Effector memory CD4-positive, alpha-beta T cell (primary cell): ENCODE measurements at regions not wholly inside any gene's neighbourhood (a gene's known extent, or its start where the extent isn't known, plus 50 kb on each side); places are given as distances from the start of the nearest gene placed in this dataset.
"Not testable (repeated sequence)": the region's sequence is repeated elsewhere in the genome, so short reads cannot be mapped to it uniquely, and the experiment has no call there.

Experiments
- DNase-seq, 3 donors: peaks; one replicate each; pipeline ENCODE4 v3.0.0-alpha.2; 2020
- H3K27ac ChIP-seq: 2 replicates; pipeline ENCODE4 v1.7.0; 2013; ENCODE audit warnings: mild to moderate bottlenecking, low read length, moderate library complexity; ENCODE audit not compliant: insufficient read depth, poor library complexity, severe bottlenecking
- H3K27me3 ChIP-seq: replicated peaks from 2 replicates; pipeline ENCODE4 v1.7.0; 2013; ENCODE audit warnings: mild to moderate bottlenecking, low read length; ENCODE audit not compliant: insufficient read depth, control insufficient read depth, poor library complexity, severe bottlenecking
- H3K36me3 ChIP-seq: 2 replicates; pipeline ENCODE4 v1.7.0; 2013; ENCODE audit warnings: mild to moderate bottlenecking, low read length, moderate library complexity; ENCODE audit not compliant: control insufficient read depth, insufficient read depth
- H3K4me1 ChIP-seq: 2 replicates; pipeline ENCODE4 v1.7.0; 2013; ENCODE audit warnings: low read length, mild to moderate bottlenecking; ENCODE audit not compliant: control insufficient read depth, insufficient read depth, poor library complexity, severe bottlenecking
- H3K4me3 ChIP-seq: 2 replicates; pipeline ENCODE4 v1.7.0; 2013; ENCODE audit warnings: low read length, low read depth, mild to moderate bottlenecking; ENCODE audit not compliant: insufficient read depth, poor library complexity, severe bottlenecking
- H3K9me3 ChIP-seq: 2 replicates; pipeline ENCODE4 v1.7.0; 2013; ENCODE audit warnings: mild to moderate bottlenecking, low read length, moderate library complexity; ENCODE audit not compliant: control insufficient read depth

DNA sequence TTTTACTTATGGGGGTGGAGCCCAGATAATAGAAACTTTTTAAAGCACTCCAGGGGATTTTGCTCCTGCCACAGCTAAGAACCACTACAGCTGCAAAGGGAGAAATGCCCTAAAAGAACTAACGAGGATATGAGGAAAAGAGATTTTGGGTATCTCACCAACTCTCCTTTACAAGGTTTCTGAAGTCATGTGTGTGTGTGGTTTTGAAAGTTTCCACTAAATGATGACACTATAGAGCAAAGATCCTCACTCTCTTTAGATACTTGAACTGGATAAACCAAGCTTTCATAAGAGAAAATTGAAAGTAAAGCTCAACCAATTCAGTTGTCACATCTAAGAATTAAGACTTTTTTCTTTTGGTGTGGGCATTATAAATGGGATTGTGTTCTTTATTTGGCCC lies 455.3 kb upstream of the ALCAM start:
- no peaks in the 10 kb centered on the region for H3K9me3 ChIP-seq
- H3K27ac ChIP-seq, result no peak overlapping the region
- no peaks in the 10 kb centered on the region for H3K27me3 ChIP-seq
- no peaks in the 10 kb centered on the region for H3K36me3 ChIP-seq
- H3K4me1 ChIP-seq, result no peaks in the 10 kb centered on the region
- no peak for DNase-seq
- no peak overlapping the region for H3K4me3 ChIP-seq

DNA sequence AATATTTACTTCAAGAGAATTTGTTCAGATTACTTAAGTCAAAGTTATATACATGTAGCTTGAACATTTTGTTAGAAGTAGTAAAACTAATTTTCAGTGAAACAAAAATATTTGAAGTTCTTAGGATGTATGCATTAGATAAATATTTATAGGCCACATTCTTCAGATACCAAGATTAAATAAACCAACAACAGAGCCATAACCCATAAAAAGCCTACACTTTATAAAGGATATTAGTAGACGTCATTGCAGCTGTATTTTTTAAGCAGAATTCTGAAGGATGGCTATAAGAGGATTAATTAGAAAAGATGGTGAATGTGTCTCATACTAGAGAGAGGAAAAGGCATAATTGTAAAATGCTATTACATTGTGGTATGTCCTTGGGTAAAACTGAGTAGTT lies 449.7 kb upstream of the ALCAM start:
- H3K4me3 ChIP-seq, result no peak overlapping the region
- DNase-seq, result no peak
- no peaks in the 10 kb centered on the region for H3K27me3 ChIP-seq

DNA sequence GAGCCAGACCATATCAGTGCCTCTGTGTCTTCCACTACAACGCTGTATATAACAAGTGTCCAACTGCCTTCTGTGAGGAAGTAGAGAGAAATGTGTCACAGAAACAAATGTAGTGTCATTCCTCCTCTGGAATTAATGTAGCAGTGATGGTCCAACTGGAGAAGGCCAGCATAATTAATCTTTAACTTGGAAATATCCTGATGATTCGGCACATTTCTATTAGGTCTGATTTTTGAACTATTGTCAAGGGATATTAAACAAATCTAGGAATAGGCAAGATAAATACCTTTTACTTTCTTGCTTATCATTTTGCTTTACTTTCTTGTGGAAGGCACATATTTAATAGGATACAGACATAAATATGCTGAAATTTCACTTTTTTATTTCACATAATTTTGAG lies 446.2 kb upstream of the ALCAM start:
- Histone ChIP-seq H3K27me3 (no peaks in the 10 kb centered on the region), H3K4me3 (no peak overlapping the region), H3K36me3 (no peaks in the 10 kb centered on the region), H3K4me1 (no peaks in the 10 kb centered on the region), H3K27ac (no peak overlapping the region), H3K9me3 (no peaks in the 10 kb centered on the region)
- DNase-seq, result no peak

More for the DNA sequence above, 449.7 kb upstream of the ALCAM start:
- no peaks in the 10 kb centered on the region for H3K9me3 ChIP-seq
- no peak overlapping the region for H3K27ac ChIP-seq
- no peaks in the 10 kb centered on the region for H3K36me3 ChIP-seq
- no peaks in the 10 kb centered on the region for H3K4me1 ChIP-seq

DNA sequence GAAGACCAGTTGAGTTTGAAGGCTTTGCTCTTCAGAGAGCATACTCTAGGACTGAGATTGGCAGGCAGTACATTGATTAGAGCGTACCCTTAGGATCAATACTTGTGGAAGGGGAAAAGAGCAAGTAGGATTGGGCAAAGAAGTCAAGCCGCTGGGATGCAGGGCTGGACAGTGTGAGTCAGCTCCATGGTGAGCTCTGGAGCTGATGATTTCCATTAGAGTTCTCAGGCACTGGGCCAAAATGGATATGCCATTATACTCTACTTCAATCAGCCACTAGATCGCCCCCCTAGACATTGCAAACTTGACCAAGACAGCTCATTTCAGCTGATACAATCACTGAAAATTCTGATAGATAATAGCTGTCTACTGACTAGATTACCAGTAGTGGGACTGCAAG lies 432.7 kb upstream of the ALCAM start:
- Histone ChIP-seq H3K27me3 (no peaks in the 10 kb centered on the region), H3K36me3 (no peaks in the 10 kb centered on the region), H3K4me1 (no peaks in the 10 kb centered on the region), H3K9me3 (no peaks in the 10 kb centered on the region), H3K27ac (no peak overlapping the region), H3K4me3 (no peak overlapping the region)
- no peak for DNase-seq

DNA sequence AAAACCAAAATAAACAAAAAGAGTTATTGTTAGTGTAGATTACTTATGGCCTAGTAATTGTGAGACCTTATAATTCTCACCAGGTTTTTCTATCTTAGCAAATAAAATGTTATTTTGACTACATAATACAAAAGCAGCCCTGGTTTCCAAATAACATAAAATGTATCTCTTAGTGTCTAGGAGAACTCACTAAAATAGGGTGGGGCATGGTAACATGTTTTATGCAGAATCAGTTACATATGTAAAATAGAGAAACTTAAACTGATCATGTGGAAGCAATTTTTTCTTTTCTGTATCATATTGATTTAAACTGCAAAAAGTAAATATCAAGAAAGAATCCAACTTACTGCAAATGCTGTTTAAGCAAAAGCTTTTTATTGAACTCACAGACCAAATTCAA lies 431.1 kb upstream of the ALCAM start:
- Histone ChIP-seq H3K4me3 (no peak overlapping the region), H3K27ac (no peak overlapping the region), H3K27me3 (no peaks in the 10 kb centered on the region), H3K4me1 (no peaks in the 10 kb centered on the region), H3K36me3 (no peaks in the 10 kb centered on the region), H3K9me3 (no peaks in the 10 kb centered on the region)
- DNase-seq, result no peak

DNA sequence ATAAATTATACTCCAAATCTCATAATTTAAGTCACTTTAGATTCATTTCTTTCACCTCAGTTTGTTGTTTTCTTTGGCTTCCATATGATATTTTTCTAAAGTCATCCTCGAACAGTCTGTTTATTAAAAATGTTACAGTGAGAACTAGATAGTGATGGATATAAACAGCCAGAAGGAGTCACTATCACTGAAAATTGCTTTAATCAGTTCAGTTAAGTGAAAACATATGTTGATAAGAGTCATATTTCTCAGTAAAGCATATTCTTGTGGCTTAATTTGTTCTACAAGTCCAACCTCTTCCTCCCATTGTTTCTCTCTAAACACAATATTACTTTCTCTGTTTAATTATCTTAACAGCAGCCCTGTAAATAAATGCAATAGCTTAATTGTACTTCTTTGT lies 427.5 kb upstream of the ALCAM start:
- no peaks in the 10 kb centered on the region for H3K9me3 ChIP-seq

DNA sequence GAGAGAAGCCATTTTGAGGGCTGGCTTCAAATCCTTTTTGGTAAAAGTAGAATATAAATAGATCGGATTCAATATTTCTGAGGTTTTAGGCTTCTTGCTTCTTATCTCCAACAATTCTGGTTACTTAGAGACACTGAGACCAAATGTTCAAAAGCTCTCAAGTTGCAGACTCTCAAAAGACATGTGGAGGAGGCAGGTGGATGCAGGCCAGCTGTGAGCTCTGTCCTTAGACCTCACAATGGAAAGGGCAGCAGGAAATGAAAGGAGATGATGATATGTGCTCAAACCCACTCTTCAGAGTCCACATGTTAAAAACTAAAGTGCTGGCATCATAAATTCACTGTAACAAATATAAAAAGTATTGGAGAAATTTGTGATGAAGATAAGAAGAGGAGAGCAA lies 424.9 kb upstream of the ALCAM start:
- Histone ChIP-seq H3K4me3 (no peak overlapping the region), H3K27me3 (no peaks in the 10 kb centered on the region), H3K27ac (no peak overlapping the region), H3K36me3 (no peaks in the 10 kb centered on the region), H3K9me3 (no peaks in the 10 kb centered on the region), H3K4me1 (no peaks in the 10 kb centered on the region)
- no peak for DNase-seq

More for the DNA sequence above, 427.5 kb upstream of the ALCAM start:
- Histone ChIP-seq H3K4me3 (no peak overlapping the region), H3K27me3 (no peaks in the 10 kb centered on the region), H3K36me3 (no peaks in the 10 kb centered on the region), H3K27ac (no peak overlapping the region), H3K4me1 (no peaks in the 10 kb centered on the region)
- no peak for DNase-seq

DNA sequence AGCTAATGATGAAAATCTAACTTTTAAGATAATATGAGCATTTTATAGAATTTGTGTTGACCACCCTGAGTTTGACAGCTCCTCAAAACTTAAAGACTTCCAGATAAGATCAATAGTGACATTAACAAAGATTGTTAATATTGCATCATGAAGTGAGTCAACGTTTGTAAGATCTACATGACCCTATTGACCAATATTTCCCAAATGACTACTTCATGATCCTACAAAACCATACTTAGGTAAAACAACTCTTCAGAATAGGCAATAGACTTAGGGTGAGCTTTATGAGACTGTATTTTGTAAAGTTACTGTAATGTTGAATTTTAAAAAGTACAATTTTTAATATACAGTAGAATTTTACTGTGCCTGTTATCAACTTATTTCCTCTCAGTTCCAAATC lies 422.7 kb upstream of the ALCAM start:
- no peak overlapping the region for H3K27ac ChIP-seq
- DNase-seq, result no peak

DNA sequence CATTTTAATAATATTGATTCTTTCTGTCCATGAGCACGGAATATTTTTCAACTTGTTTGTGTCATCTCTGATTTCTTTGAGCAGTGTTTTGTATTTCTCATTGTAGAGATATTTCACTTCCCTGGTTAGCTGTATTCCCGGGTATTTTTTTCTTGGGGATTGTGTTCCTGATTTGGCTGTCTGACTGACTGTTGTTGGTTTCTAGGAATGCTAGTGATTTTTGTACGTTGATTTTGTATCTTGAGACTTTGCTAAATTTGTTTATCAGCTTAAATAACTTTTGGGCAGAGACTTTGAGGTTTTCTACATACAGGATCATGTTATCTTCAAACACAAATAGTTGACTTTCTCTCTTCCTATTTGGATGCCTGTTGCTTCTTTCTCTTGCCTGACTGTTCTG lies 418.8 kb upstream of the ALCAM start:
- Histone ChIP-seq H3K27ac (no peak overlapping the region), H3K9me3 (no peaks in the 10 kb centered on the region), H3K4me3 (no peak overlapping the region), H3K4me1 (no peaks in the 10 kb centered on the region), H3K36me3 (no peaks in the 10 kb centered on the region), H3K27me3 (no peaks in the 10 kb centered on the region)
- DNase-seq, result no peak

More for the DNA sequence above, 422.7 kb upstream of the ALCAM start:
- H3K36me3 ChIP-seq, result no peaks in the 10 kb centered on the region
- no peaks in the 10 kb centered on the region for H3K4me1 ChIP-seq
- no peaks in the 10 kb centered on the region for H3K27me3 ChIP-seq
- no peak overlapping the region for H3K4me3 ChIP-seq
- H3K9me3 ChIP-seq, result no peaks in the 10 kb centered on the region

DNA sequence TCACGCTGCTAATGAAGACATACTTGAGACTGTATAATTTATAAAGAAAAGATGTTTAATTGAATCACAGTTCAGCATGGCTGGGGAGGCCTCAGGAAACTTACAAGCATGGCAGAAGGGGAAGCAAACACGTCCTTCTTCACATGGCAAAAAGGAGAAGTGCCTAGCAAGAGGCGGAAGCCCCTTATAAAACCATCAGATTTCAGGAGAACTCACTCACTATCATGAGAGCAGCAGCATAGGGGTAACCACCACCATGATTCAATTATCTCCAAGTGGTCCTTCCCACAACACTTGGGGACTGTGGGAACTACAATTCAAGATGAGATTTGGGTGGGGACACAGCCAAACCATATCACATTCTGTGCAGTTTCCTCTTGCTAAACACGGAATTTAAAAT lies 416.9 kb upstream of the ALCAM start:
- H3K4me1 ChIP-seq, DNase-seq, H3K27me3 ChIP-seq, H3K36me3 ChIP-seq, H3K4me3 ChIP-seq, H3K9me3 ChIP-seq, H3K27ac ChIP-seq: not testable (repeated sequence)

DNA sequence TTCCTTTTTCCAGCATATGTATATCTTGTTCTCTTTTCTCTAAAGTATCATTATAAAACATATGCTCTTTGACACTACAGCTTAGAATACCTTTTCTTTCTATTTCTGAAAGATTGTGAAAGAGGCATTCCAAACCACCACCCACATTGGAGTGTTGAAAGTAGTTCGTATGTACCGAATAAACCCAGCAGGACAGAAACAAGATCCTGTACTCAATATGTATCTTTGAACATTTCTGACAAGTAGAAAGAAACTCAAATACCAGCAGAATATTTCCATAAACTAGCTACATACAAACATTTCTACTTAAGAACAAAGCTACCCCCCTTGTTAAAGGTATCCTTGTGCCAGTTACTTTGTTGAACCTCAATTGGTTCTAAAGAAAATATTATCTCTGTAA lies 415.3 kb upstream of the ALCAM start:
- Histone ChIP-seq H3K4me3 (no peak overlapping the region), H3K4me1 (no peaks in the 10 kb centered on the region), H3K9me3 (no peaks in the 10 kb centered on the region), H3K27ac (no peak overlapping the region), H3K27me3 (no peaks in the 10 kb centered on the region), H3K36me3 (no peaks in the 10 kb centered on the region)
- no peak for DNase-seq
